GM12878 (cell line): ENCODE measurements at regions not wholly inside any gene's neighbourhood (a gene's known extent, or its start where the extent isn't known, plus 50 kb on each side); places are given as distances from the start of the nearest gene placed in this dataset.

Experiments
- ATAC-seq: fragments of 200-7000 bp; cut with Tn5 transposase; 3 replicates; pipeline ENCODE4 v1.9.1; 2020; ENCODE audit warnings: mild to moderate bottlenecking, moderate library complexity
- BruUV-seq: library from RNA; stranded (reverse); fragments of 400-500 nt; replicated peaks from 2 replicates; lab custom pipeline; 2021; lab: Mats Ljungman, UMichigan
- CTCF ChIA-PET: fragments of 300-600 bp; sonication (Branson Sonifier 250); formaldehyde crosslinking; extraction: SDS; loops from one replicate; lab custom pipeline; 2021; ENCODE audit warnings: inconsistent platforms; lab: Yijun Ruan, JAX
- POLR2A ChIA-PET: fragments of 350-600 bp; formaldehyde crosslinking; extraction: SDS; loops from one replicate; lab custom pipeline; 2021; ENCODE audit warnings: inconsistent platforms; lab: Charles Lee
- RAD21 ChIA-PET: fragments of 300-600 bp; sonication (Branson Sonifier 250); formaldehyde crosslinking; loops from one replicate; lab custom pipeline; 2023; ENCODE audit warnings: antibody characterized with exemption; ENCODE audit not compliant: unreplicated experiment; lab: Charles Lee
- SMC1A ChIA-PET: fragments of 300-600 bp; sonication (Branson Sonifier 250); formaldehyde crosslinking; loops from one replicate; lab custom pipeline; 2023; ENCODE audit not compliant: unreplicated experiment, uncharacterized antibody; lab: Charles Lee
- DNase-seq: peaks from one replicate; pipeline ENCODE4 v3.0.0-alpha.2; 2011; ENCODE audit warnings: low read depth, low spot score
- FAIRE-seq: peaks from 3 replicates; lab custom pipeline; 2011; peaks lifted over from hg19 to GRCh38; lab: Jason Lieb, UNC
- H2AFZ ChIP-seq: 2 replicates; pipeline ENCODE4 v1.6.0; 2011; ENCODE audit warnings: low read depth, low read length, control low read depth; ENCODE audit not compliant: control insufficient read depth
- H3K27ac ChIP-seq: 2 replicates; pipeline ENCODE4 v1.5.1; 2011; ENCODE audit warnings: control low read depth; ENCODE audit not compliant: control insufficient read depth, insufficient read depth
- H3K27me3 ChIP-seq, 2 experiments: replicated peaks in 1 of 2; 2 replicates each; pipeline versions ENCODE4 v1.6.0 to v1.6.1; 2011; ENCODE audit warnings: low read length in 1 of 2; ENCODE audit not compliant: control insufficient read depth in 2 of 2, insufficient read depth in 2 of 2
- H3K36me3 ChIP-seq, 2 experiments: 2 replicates each; pipeline ENCODE4 v1.5.1; 2011; ENCODE audit warnings: low read length in 1 of 2; ENCODE audit not compliant: control insufficient read depth in 2 of 2, insufficient read depth in 2 of 2
- H3K4me1 ChIP-seq: 2 replicates; pipeline ENCODE4 v1.6.1; 2011; ENCODE audit warnings: mild to moderate bottlenecking, low read length, moderate library complexity, mixed read lengths; ENCODE audit not compliant: control insufficient read depth, insufficient read depth
- H3K4me2 ChIP-seq: 2 replicates; pipeline ENCODE4 v1.6.0; 2011; ENCODE audit warnings: control low read depth; ENCODE audit not compliant: control insufficient read depth, insufficient read depth
- H3K4me3 ChIP-seq: fragments of 200-600 bp; sonication (generic); 2 replicates; pipeline ENCODE4 v1.5.1; 2016
- H3K79me2 ChIP-seq: 2 replicates; pipeline ENCODE4 v1.6.0; 2011; ENCODE audit warnings: low read length; ENCODE audit not compliant: control insufficient read depth, insufficient read depth
- H3K9ac ChIP-seq: 2 replicates; pipeline ENCODE4 v1.8.0; 2011; ENCODE audit warnings: low read length, control low read depth, mixed read lengths; ENCODE audit not compliant: control insufficient read depth, insufficient read depth
- H3K9me3 ChIP-seq: replicated peaks from 3 replicates; pipeline ENCODE4 v1.5.1; 2011; ENCODE audit warnings: mild to moderate bottlenecking, low read length; ENCODE audit not compliant: control insufficient read depth, insufficient read depth
- H4K20me1 ChIP-seq: 2 replicates; pipeline ENCODE4 v1.6.0; 2011; ENCODE audit not compliant: control insufficient read depth, insufficient read depth
- ATF2 ChIP-seq: IDR thresholded peaks from 2 replicates; pipeline ENCODE4 v1.6.1; 2012; ENCODE audit warnings: low read length, inconsistent platforms
- CREM ChIP-seq: IDR thresholded peaks from 2 replicates; pipeline ENCODE4 v1.6.1; 2014; ENCODE audit warnings: antibody characterized with exemption, low read depth
- CUX1 ChIP-seq: IDR thresholded peaks from 2 replicates; pipeline ENCODE4 v1.6.1; 2012; ENCODE audit warnings: improper control_type of control experiment, low read depth, low read length; ENCODE audit not compliant: insufficient replicate concordance
- NFIC ChIP-seq: IDR thresholded peaks from 2 replicates; pipeline ENCODE4 v1.6.1; 2012; ENCODE audit warnings: low read depth, mild to moderate bottlenecking, inconsistent platforms, low read length, moderate library complexity
- RB1 ChIP-seq: fragments of 450-650 bp; formaldehyde crosslinking; IDR thresholded peaks from 2 replicates; pipeline ENCODE4 v1.6.1; 2017; ENCODE audit warnings: mild to moderate bottlenecking, borderline replicate concordance
- RUNX3 ChIP-seq: IDR thresholded peaks from 2 replicates; pipeline ENCODE4 v1.6.1; 2012; ENCODE audit warnings: low read length, inconsistent platforms
- YY1 ChIP-seq: IDR thresholded peaks from 2 replicates; pipeline ENCODE4 v1.6.1; 2011; ENCODE audit warnings: low read depth, mild to moderate bottlenecking, low read length
- WGBS: methylation state at CpG from one replicate; pipeline ENCODE4 v1.1.6; 2016; ENCODE audit warnings: low lambda C conversion rate; ENCODE audit not compliant: insufficient replicate concordance, insufficient coverage; ENCODE audit errors: missing lambda C conversion rate; 5-methylcytosine and 5-hydroxymethylcytosine counted together
- in situ Hi-C: fragments of 300-500 bp; cut with MboI; formaldehyde crosslinking; loops from 9 replicates; pipeline ENCODE4 v1.14.3; 2018; ENCODE audit warnings: mixed read lengths
- intact Hi-C: fragments of 100-400 bp; cut with micrococcal nuclease; formaldehyde crosslinking; loops from one replicate; pipeline ENCODE4 v1.14.2; 2022; ENCODE audit not compliant: unreplicated experiment

GRCh38 chr13:73671011-73671410 lies 463.2 kb downstream of the KLF12 start (continued):
- no peak for TF ChIP-seq RB1
- TF ChIP-seq RUNX3: no peak
- TF ChIP-seq, all 136 proteins: peak for 0

- Histone ChIP-seq H3K9me3 (no peaks in the 10 kb centered on the region), H3K36me3 (no peaks in the 10 kb centered on the region), H3K79me2 (no peaks in the 10 kb centered on the region), H3K4me2 (no peak overlapping the region), H3K4me1 (no peaks in the 10 kb centered on the region), H4K20me1 (no peaks in the 10 kb centered on the region), H3K27ac (no peak overlapping the region), H3K4me3 (no peak overlapping the region), H2AFZ (no peak overlapping the region), H3K9ac (no peak overlapping the region), H3K27me3 (no peaks in the 10 kb centered on the region)
- intact Hi-C loops: no loop called here
- no peak for TF ChIP-seq YY1
- no peak for TF ChIP-seq CUX1
- no peak for TF ChIP-seq ATF2
- no peak for TF ChIP-seq CREM
- no peak for TF ChIP-seq NFIC
- in situ Hi-C loops: no loop called here
- no peak for DNase-seq
- ChIA-PET POLR2A (no interaction called here), CTCF (interaction anchor here (1.2 kb wide), 1 partner anchor 9 kb away, joined by 4 read pairs; no protein-coding TSS in a partner anchor), SMC1A (interaction anchor here (1.2 kb wide), 1 partner anchor 27 kb away, joined by 3 read pairs; no protein-coding TSS in a partner anchor), RAD21 (no interaction called here)
- ATAC-seq: no peak
- FAIRE-seq: no peak
- WGBS: 54% methylated on average over 3 of the region's 3 CpGs
- no TSS peak for BruUV-seq
Observed at GRCh38 chr13:73667756-73668155, 466.4 kb downstream of the KLF12 start.
